DOHH2 (cell line): ENCODE measurements at regions not wholly inside any gene's neighbourhood (a gene's known extent, or its start where the extent isn't known, plus 50 kb on each side); places are given as distances from the start of the nearest gene placed in this dataset.

ENCODE experiments used
- H3F3A ChIP-seq: fragments of 200-600 bp; sonication (generic), shearing (Covaris generic); 2 replicates; pipeline ENCODE4 v1.6.0; 2016; ENCODE audit warnings: antibody characterized with exemption, mild to moderate bottlenecking; ENCODE audit not compliant: control insufficient read depth, insufficient read depth
- H3K27ac ChIP-seq: fragments of 200-600 bp; sonication (generic); 2 replicates; pipeline ENCODE4 v1.5.1; 2014; ENCODE audit warnings: low read depth, mild to moderate bottlenecking, low read length, moderate library complexity
- H3K27me3 ChIP-seq: fragments of 200-600 bp; sonication (generic); 2 replicates; pipeline ENCODE4 v1.6.1; 2014; ENCODE audit warnings: mild to moderate bottlenecking, low read length, mixed read lengths; ENCODE audit not compliant: control insufficient read depth
- H3K36me3 ChIP-seq: fragments of 200-600 bp; sonication (generic); 2 replicates; pipeline ENCODE4 v1.6.1; 2014; ENCODE audit warnings: mild to moderate bottlenecking, low read length, moderate library complexity, mixed read lengths; ENCODE audit not compliant: control insufficient read depth
- H3K4me1 ChIP-seq: fragments of 200-600 bp; sonication (generic); 2 replicates; pipeline ENCODE4 v1.6.1; 2014; ENCODE audit warnings: mild to moderate bottlenecking, low read length, mixed read lengths; ENCODE audit not compliant: control insufficient read depth
- H3K4me2 ChIP-seq: fragments of 200-600 bp; sonication (generic); 2 replicates; pipeline ENCODE4 v1.6.0; 2014; ENCODE audit warnings: mild to moderate bottlenecking, low read length, moderate library complexity
- H3K4me3 ChIP-seq: fragments of 200-600 bp; sonication (generic); 2 replicates; pipeline ENCODE4 v1.5.1; 2014; ENCODE audit warnings: mild to moderate bottlenecking, low read length, mixed read lengths
- H3K79me2 ChIP-seq: fragments of 200-600 bp; sonication (generic); 2 replicates; pipeline ENCODE4 v1.6.1; 2014; ENCODE audit warnings: mild to moderate bottlenecking, low read length, mixed read lengths; ENCODE audit not compliant: control insufficient read depth
- H3K9me2 ChIP-seq: fragments of 200-600 bp; sonication (generic); replicated peaks from 2 replicates; pipeline ENCODE4 v1.6.1; 2014; ENCODE audit warnings: mild to moderate bottlenecking, low read length, mixed read lengths; ENCODE audit not compliant: control insufficient read depth
- H3K9me3 ChIP-seq: fragments of 200-600 bp; sonication (generic); 2 replicates; pipeline ENCODE4 v1.6.1; 2014; ENCODE audit warnings: antibody characterized with exemption, low read length, mixed read lengths; ENCODE audit not compliant: control insufficient read depth, insufficient read depth
- H4K20me1 ChIP-seq: fragments of 200-600 bp; sonication (generic); 2 replicates; pipeline ENCODE4 v1.6.0; 2014; ENCODE audit warnings: low read depth, mild to moderate bottlenecking, antibody characterized with exemption, low read length, moderate library complexity; ENCODE audit not compliant: control insufficient read depth, insufficient read depth
- EZH2phosphoT487 ChIP-seq: fragments of 200-600 bp; sonication (generic); IDR thresholded peaks from 2 replicates; pipeline ENCODE4 v1.6.1; 2017; ENCODE audit warnings: borderline replicate concordance, mild to moderate bottlenecking, antibody characterized with exemption, low read length, moderate library complexity, mixed read lengths
- TF ChIP-seq, protein P1 (sequence below): fragments of 200-600 bp; sonication (generic); IDR thresholded peaks from one replicate; pipeline ENCODE4 v1.5.1; 2014; ENCODE audit warnings: antibody characterized with exemption, mild to moderate bottlenecking, low read depth, low read length; ENCODE audit not compliant: poor library complexity, severe bottlenecking

DNA sequence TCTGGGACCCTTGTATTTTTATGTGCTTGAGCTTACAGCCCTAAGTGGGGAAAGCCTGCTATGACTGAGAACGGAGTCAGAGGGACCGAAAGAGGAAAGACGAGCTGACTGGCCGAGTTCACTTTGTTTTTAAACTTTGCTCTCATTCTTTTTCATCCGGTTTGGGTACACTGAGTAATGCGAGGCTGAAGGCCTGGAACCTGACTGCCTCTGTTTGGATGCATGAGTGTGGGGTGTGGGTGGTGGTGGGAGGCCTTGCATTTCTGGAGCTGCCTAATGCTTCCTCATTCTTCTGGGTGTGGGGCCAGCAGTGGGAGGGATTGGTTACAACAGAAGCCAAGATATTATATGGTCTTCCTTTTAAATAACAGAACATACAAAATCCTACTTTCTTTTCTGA is 155.5 kb downstream of the BUB3 start:
- Histone ChIP-seq H3K4me1 (no peaks in the 10 kb centered on the region), H3K79me2 (no peaks in the 10 kb centered on the region), H3K27me3 (no peaks in the 10 kb centered on the region), H3K36me3 (no peaks in the 10 kb centered on the region), H3K27ac (no peak overlapping the region), H3F3A (no peaks in the 10 kb centered on the region), H3K4me3 (no peak overlapping the region), H3K9me2 (no peaks in the 10 kb centered on the region), H3K4me2 (no peak overlapping the region), H4K20me1 (no peaks in the 10 kb centered on the region), H3K9me3 (no peaks in the 10 kb centered on the region)
- TF ChIP-seq, protein P1, sequence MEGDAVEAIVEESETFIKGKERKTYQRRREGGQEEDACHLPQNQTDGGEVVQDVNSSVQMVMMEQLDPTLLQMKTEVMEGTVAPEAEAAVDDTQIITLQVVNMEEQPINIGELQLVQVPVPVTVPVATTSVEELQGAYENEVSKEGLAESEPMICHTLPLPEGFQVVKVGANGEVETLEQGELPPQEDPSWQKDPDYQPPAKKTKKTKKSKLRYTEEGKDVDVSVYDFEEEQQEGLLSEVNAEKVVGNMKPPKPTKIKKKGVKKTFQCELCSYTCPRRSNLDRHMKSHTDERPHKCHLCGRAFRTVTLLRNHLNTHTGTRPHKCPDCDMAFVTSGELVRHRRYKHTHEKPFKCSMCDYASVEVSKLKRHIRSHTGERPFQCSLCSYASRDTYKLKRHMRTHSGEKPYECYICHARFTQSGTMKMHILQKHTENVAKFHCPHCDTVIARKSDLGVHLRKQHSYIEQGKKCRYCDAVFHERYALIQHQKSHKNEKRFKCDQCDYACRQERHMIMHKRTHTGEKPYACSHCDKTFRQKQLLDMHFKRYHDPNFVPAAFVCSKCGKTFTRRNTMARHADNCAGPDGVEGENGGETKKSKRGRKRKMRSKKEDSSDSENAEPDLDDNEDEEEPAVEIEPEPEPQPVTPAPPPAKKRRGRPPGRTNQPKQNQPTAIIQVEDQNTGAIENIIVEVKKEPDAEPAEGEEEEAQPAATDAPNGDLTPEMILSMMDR, result no peak
- TF ChIP-seq EZH2phosphoT487, result no peak

DNA sequence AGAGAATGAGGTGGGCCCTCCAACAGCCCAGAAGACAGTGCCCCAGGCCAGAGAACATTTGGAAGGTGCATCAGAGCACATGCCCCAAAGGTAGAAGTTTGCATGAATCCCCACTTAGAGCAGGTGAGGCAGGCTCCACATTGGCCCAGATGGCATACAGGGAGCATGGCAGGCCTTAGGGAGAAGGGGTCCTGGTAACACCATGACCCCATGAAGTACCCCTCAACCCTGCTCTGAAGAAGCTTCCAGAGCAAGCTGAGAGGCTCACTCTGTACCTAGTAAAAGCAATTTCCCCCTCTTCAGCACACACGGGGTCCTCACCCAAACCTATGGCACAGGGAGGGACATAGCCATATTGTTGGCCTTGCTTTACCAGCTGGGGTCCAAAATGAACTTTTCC is 162.6 kb downstream of the BUB3 start:
- Histone ChIP-seq H3K27ac (no peak overlapping the region), H3K79me2 (no peaks in the 10 kb centered on the region), H4K20me1 (no peaks in the 10 kb centered on the region), H3K4me2 (no peak overlapping the region), H3F3A (no peaks in the 10 kb centered on the region), H3K27me3 (no peaks in the 10 kb centered on the region), H3K4me3 (no peak overlapping the region), H3K9me3 (no peaks in the 10 kb centered on the region), H3K9me2 (no peaks in the 10 kb centered on the region), H3K4me1 (no peaks in the 10 kb centered on the region), H3K36me3 (no peaks in the 10 kb centered on the region)
- TF ChIP-seq EZH2phosphoT487, result no peak

DNA sequence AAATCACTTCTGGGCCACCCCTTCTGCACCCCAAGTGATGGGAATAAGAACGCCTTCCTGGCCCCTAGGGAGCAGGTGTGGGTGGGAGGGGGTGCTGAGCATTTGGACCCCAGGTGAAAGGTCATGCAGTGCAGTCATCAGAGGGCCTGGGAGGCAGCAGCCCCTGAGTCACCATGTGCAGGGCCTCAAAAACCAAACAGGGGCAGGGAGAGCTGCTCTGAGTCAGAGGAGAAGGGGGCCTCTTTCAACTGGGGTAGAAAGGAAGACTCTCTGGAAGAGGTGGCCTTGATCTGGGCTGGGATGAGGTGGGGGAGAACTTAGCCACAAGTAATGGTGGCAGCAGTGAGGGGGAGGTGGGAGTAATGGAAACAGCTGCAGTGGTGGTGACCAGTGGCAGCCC is 164.3 kb downstream of the BUB3 start:
- Histone ChIP-seq H3K4me2 (no peak overlapping the region), H3K27ac (no peak overlapping the region), H3F3A (no peaks in the 10 kb centered on the region), H3K27me3 (no peaks in the 10 kb centered on the region), H3K9me2 (no peaks in the 10 kb centered on the region), H3K9me3 (no peaks in the 10 kb centered on the region), H3K4me1 (no peaks in the 10 kb centered on the region), H3K4me3 (no peak overlapping the region), H3K36me3 (no peaks in the 10 kb centered on the region), H3K79me2 (no peaks in the 10 kb centered on the region), H4K20me1 (no peaks in the 10 kb centered on the region)
- TF ChIP-seq, protein P1, result no peak
- TF ChIP-seq EZH2phosphoT487, result no peak

DNA sequence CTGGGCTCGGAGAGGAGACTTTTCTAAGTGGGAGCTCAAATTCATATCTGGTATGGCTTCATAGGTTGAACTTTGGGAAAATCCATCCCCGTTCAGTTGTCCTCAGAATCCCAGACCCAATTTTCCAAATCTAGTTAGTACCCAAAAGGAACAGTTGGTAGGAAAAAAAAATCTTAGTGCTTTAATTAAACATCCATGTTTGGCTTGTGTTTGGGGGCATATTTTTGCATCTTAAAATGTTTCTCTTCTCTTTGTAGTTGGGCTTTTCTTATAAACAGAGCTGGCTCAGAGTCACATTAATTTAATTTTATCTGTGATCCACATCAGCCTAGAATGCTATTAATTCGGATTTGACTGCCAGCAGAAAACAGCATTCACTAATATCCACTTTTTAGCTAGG is 165.9 kb downstream of the BUB3 start:
- Histone ChIP-seq H3K9me2 (no peaks in the 10 kb centered on the region), H3K4me2 (no peak overlapping the region), H3K9me3 (no peaks in the 10 kb centered on the region), H3K27me3 (no peaks in the 10 kb centered on the region), H3K4me3 (no peak overlapping the region), H4K20me1 (no peaks in the 10 kb centered on the region), H3K4me1 (no peaks in the 10 kb centered on the region), H3K36me3 (no peaks in the 10 kb centered on the region), H3K27ac (no peak overlapping the region), H3F3A (no peaks in the 10 kb centered on the region), H3K79me2 (no peaks in the 10 kb centered on the region)
- TF ChIP-seq, protein P1, result no peak
- no peak for TF ChIP-seq EZH2phosphoT487
